HG03432 (cell line): ENCODE measurements at regions not wholly inside any gene's neighbourhood (a gene's known extent, or its start where the extent isn't known, plus 50 kb on each side); places are given as distances from the start of the nearest gene placed in this dataset.
"Not testable (repeated sequence)": the region's sequence is repeated elsewhere in the genome, so short reads cannot be mapped to it uniquely, and the experiment has no call there.

Experiments used
- ATAC-seq: cut with Tn5 transposase; IDR thresholded peaks from one replicate; pipeline ENCODE4 v1.9.1; 2021; ENCODE audit warnings: mild to moderate bottlenecking, moderate library complexity; ENCODE audit not compliant: unreplicated experiment

DNA sequence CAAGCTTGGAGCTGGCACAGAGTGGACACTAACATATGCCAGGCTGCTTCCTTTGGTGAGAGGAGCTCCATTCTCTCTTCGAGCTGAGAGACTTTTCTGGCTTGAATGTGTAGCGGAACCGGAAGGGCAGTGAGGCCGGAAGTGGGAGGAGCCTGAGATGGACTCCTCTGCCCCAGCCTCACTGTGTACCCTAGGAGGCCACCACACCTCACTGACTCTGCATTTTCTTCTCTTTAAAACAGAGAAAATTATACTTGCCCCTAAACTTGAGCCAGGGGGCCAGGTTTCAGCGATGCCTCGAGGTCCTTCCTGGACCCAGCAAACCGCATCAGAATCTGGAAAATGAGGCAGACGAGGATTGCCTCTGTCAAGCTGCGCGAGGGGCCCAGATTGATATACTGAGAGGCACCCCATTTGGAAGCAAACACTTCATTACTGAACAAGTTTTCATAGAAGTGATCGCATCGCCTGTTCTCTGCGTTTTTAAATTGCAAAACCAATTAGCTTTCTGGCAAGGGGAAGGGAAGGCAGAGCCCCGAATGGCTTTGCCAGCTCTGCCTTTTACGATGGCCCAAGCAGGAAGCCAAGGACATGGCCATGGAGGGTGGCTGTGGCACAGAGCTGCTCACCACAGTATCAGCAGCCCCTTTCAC lies 708.1 kb downstream of the PTPRU start:
- ATAC-seq, result no peak

- no peak for ATAC-seq
Measured at GRCh38 chr1:29943034-29943433, 706.7 kb downstream of the PTPRU start.

- no peak for ATAC-seq
Measured at GRCh38 chr1:29939079-29939478, 702.8 kb downstream of the PTPRU start.

- no peak for ATAC-seq
Measured at GRCh38 chr1:29937356-29937755, 701.0 kb downstream of the PTPRU start.

- no peak for ATAC-seq
Measured at GRCh38 chr1:29936031-29936544, 699.8 kb downstream of the PTPRU start.

- ATAC-seq, result no peak
Measured at GRCh38 chr1:29934255-29934772, 698.0 kb downstream of the PTPRU start.

GRCh38 chr1:29933067-29933466 lies 696.7 kb downstream of the PTPRU start:
- ATAC-seq, result no peak

- ATAC-seq, result no peak
Measured at GRCh38 chr1:29932626-29933025, 696.3 kb downstream of the PTPRU start.

DNA sequence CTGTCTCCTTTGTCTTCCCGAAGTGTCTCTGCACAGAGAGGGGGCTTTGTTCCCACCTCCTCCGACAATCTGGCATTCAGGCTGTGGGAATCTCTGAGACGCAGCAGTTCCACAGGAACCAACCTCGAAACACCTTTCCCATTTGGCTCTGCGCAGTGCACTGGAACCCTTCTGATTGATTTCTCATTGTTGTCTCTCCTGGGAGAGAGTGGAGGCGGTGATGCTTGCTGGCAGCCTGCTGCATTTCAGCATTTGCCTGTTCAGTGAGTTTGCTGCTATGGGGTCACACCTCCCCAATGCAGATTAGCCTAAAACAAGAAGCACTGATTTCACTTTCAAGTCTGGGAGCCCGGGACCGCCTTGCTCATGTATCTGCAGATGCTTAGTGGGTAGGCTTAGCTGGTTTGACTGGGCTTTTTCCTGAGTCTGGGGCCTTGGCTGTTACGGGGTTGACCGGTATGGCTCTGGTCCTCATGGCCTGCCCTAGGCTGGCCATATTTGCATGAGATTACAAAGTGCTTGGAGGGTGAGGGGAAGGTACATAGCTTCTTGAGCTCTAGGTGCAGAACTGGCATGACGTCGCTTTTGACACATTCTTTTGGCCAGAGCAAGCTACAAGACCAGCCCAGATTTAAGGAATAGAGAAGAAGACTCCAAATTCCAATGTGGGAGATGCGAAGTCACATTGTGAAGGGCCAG lies 695.3 kb downstream of the PTPRU start:
- ATAC-seq, result no peak

DNA sequence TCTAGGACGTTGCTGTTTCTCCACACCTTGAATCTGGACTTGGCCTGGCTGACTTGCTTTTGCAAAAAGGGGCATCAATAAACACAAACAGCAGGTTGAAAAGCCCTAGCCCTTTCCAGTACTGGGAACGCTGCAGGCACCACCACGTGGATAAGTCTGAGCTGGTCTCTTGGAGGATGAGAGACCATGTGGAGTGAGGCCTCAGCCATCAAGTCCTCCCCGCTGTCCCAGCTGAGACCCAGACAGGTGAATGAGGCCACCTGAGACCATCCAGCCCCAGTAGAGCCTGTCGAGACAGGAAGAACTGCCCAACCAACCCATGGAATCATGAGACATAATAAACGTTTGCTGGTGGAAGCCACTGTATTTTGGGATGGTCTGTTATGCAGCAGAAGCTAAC lies 688.7 kb downstream of the PTPRU start:
- no peak for ATAC-seq

GRCh38 chr1:29924017-29924431 lies 687.7 kb downstream of the PTPRU start:
- no peak for ATAC-seq

- no peak for ATAC-seq
Measured at GRCh38 chr1:29921741-29922140, 685.4 kb downstream of the PTPRU start.

GRCh38 chr1:29920784-29921183 lies 684.5 kb downstream of the PTPRU start:
- no peak for ATAC-seq

DNA sequence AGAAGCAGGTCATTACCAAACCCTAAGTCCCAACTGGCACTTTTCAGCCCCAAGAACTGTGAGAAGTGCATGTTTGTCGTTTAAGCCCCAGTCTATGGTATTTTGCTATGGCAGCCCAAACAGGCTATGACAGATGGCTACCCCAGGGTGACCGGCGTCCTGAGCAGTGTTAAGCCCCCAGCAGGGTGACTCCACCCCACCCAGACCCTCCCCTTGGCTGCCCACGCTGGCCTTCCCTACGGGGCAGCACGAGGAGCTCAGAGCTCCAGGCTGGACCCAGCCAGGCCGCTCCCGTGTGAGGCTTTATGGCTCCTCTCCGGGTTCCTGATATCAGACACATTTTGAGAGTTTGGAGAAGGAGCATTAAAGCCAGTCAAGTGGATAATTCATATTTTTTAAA lies 684.0 kb downstream of the PTPRU start:
- no peak for ATAC-seq

DNA sequence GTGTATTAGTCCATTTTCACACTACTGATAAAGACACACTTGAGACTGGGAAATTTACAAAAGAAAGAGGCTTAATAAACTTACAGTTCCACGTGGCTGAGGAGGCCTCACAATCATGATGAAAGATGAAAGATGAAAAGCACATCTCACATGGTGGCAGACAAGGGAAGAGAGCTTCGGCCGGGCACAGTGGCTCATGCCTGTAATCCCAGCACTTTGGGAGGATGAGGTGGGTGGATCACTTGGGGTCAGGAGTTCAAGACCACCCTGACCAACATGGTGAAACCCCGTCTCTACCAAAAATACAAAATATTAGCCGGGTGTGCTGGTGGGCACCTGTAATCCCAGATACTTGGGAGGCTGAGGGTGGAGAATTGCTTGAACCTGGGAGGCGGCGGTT lies 682.7 kb downstream of the PTPRU start:
- ATAC-seq, result not testable (repeated sequence)

- no peak for ATAC-seq
Measured at GRCh38 chr1:29916656-29917369, 680.5 kb downstream of the PTPRU start.

- ATAC-seq, result no peak
Measured at GRCh38 chr1:29914936-29915335, 678.6 kb downstream of the PTPRU start.

DNA sequence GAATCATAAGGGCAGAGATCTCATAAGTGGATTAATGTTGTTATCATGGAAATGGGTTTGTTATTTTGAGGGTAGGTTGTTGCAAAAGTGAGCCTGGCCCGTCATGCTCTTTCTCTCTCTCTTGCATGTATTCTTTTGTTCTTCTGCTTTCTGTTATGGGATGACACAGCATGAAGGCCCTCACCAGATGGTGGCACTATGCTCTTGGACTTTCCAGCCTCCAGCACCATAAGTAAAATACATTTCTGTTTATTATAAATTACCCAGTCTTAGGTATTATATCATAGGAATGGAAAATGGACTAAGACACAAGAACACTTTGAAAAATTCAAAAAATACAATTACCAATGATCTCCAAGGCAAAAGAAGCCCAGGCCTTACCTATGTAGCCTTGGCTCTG lies 676.1 kb downstream of the PTPRU start:
- no peak for ATAC-seq

GRCh38 chr1:29909962-29910361 lies 673.6 kb downstream of the PTPRU start:
- ATAC-seq, result no peak

GRCh38 chr1:29907596-29907995 lies 671.3 kb downstream of the PTPRU start:
- no peak for ATAC-seq

- no peak for ATAC-seq
Measured at GRCh38 chr1:29906927-29907326, 670.6 kb downstream of the PTPRU start.
